ENCODE measurements at regions not wholly inside any gene's neighbourhood (a gene's known extent, or its start where the extent isn't known, plus 50 kb on each side); places are given as distances from the start of the nearest gene placed in this dataset.

DNA sequence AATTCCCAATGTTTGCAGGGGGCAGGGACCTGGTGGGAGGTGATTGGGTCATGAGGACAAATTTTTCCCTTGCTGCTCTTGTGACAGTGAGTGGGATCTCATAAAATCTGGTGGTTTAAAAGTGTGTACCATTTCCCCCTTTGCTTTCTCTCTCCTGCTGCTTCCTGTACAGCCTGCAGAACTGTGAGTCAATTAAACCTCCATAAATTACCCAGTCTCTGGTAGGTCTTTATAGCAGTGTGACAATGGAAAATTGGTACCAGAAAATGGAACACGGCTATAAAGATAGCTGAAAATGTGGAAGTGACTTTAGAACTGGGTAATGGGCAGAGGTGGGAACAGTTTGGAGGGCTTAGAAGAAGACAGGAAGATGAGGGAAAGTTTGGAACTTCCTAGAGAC, 108.7 kb upstream of the NPFFR2 start:
- no peak overlapping the region for H2AFZ ChIP-seq
- H4K20me1 ChIP-seq (replicated peaks; ENCODE audit: insufficient read depth), result no peaks in the 10 kb centered on the region
- peaks cover 6% of the 10 kb centered on the region for H3K27me3 Mint-ChIP-seq (ENCODE audit: insufficient read depth, low read depth, poor library complexity)

More for the DNA sequence above, 108.7 kb upstream of the NPFFR2 start:
- H3K36me3 ChIP-seq (ENCODE audit: insufficient read depth), result no peaks in the 10 kb centered on the region; the same call in 1 of the 2 replicates
- H3K27ac ChIP-seq (ENCODE audit: low read depth), result no peak overlapping the region
- TF ChIP-seq ZNF331 (CRISPR knock-in tag; IDR thresholded peaks at IDR 0.05; ENCODE audit: low read depth), result no peak
- no peak for TF ChIP-seq EZH2phosphoT487 (IDR thresholded peaks at IDR 0.05; ENCODE audit: unreplicated experiment)
- no peak for TF ChIP-seq JUNB (IDR thresholded peaks at IDR 0.05; ENCODE audit: unreplicated experiment)
- TF ChIP-seq ZNF114 (CRISPR knock-in tag; IDR thresholded peaks at IDR 0.05), result no peak
- TF ChIP-seq EZH2 (IDR thresholded peaks at IDR 0.05; ENCODE audit: low read depth, unreplicated experiment), result no peak
- no peak for TF ChIP-seq ETS1 (IDR thresholded peaks at IDR 0.05)
- no peak for TF ChIP-seq NANOG (IDR thresholded peaks at IDR 0.05; ENCODE audit: borderline replicate concordance)
- TF ChIP-seq, protein P1, sequence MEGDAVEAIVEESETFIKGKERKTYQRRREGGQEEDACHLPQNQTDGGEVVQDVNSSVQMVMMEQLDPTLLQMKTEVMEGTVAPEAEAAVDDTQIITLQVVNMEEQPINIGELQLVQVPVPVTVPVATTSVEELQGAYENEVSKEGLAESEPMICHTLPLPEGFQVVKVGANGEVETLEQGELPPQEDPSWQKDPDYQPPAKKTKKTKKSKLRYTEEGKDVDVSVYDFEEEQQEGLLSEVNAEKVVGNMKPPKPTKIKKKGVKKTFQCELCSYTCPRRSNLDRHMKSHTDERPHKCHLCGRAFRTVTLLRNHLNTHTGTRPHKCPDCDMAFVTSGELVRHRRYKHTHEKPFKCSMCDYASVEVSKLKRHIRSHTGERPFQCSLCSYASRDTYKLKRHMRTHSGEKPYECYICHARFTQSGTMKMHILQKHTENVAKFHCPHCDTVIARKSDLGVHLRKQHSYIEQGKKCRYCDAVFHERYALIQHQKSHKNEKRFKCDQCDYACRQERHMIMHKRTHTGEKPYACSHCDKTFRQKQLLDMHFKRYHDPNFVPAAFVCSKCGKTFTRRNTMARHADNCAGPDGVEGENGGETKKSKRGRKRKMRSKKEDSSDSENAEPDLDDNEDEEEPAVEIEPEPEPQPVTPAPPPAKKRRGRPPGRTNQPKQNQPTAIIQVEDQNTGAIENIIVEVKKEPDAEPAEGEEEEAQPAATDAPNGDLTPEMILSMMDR (conservative IDR thresholded peaks at IDR 0.05; ENCODE audit: low read depth in 2 of 2), result no peak
- no peak for TF ChIP-seq POLR2AphosphoS5 (IDR thresholded peaks at IDR 0.05; ENCODE audit: low read depth)
- TF ChIP-seq CREB1 (CRISPR knock-in tag; IDR thresholded peaks at IDR 0.05; ENCODE audit: low read depth), result no peak
- TF ChIP-seq, protein P2, sequence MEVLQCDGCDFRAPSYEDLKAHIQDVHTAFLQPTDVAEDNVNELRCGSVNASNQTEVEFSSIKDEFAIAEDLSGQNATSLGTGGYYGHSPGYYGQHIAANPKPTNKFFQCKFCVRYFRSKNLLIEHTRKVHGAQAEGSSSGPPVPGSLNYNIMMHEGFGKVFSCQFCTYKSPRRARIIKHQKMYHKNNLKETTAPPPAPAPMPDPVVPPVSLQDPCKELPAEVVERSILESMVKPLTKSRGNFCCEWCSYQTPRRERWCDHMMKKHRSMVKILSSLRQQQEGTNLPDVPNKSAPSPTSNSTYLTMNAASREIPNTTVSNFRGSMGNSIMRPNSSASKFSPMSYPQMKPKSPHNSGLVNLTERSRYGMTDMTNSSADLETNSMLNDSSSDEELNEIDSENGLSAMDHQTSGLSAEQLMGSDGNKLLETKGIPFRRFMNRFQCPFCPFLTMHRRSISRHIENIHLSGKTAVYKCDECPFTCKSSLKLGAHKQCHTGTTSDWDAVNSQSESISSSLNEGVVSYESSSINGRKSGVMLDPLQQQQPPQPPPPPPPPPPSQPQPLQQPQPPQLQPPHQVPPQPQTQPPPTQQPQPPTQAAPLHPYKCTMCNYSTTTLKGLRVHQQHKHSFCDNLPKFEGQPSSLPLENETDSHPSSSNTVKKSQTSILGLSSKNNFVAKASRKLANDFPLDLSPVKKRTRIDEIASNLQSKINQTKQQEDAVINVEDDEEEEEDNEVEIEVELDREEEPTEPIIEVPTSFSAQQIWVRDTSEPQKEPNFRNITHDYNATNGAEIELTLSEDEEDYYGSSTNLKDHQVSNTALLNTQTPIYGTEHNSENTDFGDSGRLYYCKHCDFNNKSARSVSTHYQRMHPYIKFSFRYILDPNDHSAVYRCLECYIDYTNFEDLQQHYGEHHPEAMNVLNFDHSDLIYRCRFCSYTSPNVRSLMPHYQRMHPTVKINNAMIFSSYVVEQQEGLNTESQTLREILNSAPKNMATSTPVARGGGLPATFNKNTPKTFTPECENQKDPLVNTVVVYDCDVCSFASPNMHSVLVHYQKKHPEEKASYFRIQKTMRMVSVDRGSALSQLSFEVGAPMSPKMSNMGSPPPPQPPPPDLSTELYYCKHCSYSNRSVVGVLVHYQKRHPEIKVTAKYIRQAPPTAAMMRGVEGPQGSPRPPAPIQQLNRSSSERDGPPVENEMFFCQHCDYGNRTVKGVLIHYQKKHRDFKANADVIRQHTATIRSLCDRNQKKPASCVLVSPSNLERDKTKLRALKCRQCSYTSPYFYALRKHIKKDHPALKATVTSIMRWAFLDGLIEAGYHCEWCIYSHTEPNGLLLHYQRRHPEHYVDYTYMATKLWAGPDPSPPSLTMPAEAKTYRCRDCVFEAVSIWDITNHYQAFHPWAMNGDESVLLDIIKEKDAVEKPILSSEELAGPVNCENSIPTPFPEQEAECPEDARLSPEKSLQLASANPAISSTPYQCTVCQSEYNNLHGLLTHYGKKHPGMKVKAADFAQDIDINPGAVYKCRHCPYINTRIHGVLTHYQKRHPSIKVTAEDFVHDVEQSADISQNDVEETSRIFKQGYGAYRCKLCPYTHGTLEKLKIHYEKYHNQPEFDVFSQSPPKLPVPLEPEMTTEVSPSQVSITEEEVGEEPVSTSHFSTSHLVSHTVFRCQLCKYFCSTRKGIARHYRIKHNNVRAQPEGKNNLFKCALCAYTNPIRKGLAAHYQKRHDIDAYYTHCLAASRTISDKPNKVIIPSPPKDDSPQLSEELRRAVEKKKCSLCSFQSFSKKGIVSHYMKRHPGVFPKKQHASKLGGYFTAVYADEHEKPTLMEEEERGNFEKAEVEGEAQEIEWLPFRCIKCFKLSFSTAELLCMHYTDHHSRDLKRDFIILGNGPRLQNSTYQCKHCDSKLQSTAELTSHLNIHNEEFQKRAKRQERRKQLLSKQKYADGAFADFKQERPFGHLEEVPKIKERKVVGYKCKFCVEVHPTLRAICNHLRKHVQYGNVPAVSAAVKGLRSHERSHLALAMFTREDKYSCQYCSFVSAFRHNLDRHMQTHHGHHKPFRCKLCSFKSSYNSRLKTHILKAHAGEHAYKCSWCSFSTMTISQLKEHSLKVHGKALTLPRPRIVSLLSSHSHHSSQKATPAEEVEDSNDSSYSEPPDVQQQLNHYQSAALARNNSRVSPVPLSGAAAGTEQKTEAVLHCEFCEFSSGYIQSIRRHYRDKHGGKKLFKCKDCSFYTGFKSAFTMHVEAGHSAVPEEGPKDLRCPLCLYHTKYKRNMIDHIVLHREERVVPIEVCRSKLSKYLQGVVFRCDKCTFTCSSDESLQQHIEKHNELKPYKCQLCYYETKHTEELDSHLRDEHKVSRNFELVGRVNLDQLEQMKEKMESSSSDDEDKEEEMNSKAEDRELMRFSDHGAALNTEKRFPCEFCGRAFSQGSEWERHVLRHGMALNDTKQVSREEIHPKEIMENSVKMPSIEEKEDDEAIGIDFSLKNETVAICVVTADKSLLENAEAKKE (CRISPR knock-in tag; IDR thresholded peaks at IDR 0.05), result no peak
- TF ChIP-seq, protein P3, sequence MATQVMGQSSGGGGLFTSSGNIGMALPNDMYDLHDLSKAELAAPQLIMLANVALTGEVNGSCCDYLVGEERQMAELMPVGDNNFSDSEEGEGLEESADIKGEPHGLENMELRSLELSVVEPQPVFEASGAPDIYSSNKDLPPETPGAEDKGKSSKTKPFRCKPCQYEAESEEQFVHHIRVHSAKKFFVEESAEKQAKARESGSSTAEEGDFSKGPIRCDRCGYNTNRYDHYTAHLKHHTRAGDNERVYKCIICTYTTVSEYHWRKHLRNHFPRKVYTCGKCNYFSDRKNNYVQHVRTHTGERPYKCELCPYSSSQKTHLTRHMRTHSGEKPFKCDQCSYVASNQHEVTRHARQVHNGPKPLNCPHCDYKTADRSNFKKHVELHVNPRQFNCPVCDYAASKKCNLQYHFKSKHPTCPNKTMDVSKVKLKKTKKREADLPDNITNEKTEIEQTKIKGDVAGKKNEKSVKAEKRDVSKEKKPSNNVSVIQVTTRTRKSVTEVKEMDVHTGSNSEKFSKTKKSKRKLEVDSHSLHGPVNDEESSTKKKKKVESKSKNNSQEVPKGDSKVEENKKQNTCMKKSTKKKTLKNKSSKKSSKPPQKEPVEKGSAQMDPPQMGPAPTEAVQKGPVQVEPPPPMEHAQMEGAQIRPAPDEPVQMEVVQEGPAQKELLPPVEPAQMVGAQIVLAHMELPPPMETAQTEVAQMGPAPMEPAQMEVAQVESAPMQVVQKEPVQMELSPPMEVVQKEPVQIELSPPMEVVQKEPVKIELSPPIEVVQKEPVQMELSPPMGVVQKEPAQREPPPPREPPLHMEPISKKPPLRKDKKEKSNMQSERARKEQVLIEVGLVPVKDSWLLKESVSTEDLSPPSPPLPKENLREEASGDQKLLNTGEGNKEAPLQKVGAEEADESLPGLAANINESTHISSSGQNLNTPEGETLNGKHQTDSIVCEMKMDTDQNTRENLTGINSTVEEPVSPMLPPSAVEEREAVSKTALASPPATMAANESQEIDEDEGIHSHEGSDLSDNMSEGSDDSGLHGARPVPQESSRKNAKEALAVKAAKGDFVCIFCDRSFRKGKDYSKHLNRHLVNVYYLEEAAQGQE (IDR thresholded peaks at IDR 0.05; ENCODE audit: unreplicated experiment), result no peak
- TF ChIP-seq STAT1 (IDR thresholded peaks at IDR 0.05; ENCODE audit: unreplicated experiment), result no peak
- 0 out of 2 replicates have a peak, but pooled peaks cover 3% of the 10 kb centered on the region for H3K9me2 ChIP-seq (ENCODE audit: insufficient read depth)
- H3K9me3 Mint-ChIP-seq, result peaks cover 42% of the 10 kb centered on the region
- no peak overlapping the region for H3K4me3 Mint-ChIP-seq
- ATAC-seq (no peak), DNase-seq (ENCODE audit: low spot score) (no peak)
- peaks cover 39% of the 10 kb centered on the region for H3K36me3 Mint-ChIP-seq (ENCODE audit: low read depth)
- H3K27me3 ChIP-seq (ENCODE audit: insufficient read depth), result no peaks in the 10 kb centered on the region
- no peak overlapping the region for H3K27ac Mint-ChIP-seq
- no peak overlapping the region for H3K4me3 ChIP-seq
- H3K4me1 ChIP-seq (ENCODE audit: insufficient read depth), result no peaks in the 10 kb centered on the region
- no peaks in the 10 kb centered on the region for H3K4me1 Mint-ChIP-seq
- no peaks in the 10 kb centered on the region for H3K79me2 ChIP-seq (replicated peaks; ENCODE audit: insufficient read depth)
- no peak overlapping the region for H3K4me2 ChIP-seq
- no peaks in the 10 kb centered on the region for H3F3A ChIP-seq (replicated peaks; ENCODE audit: low read depth)

Measured in GM23338 (cell line).